ENCODE measurements at regions not wholly inside any gene's neighbourhood (a gene's known extent, or its start where the extent isn't known, plus 50 kb on each side); places are given as distances from the start of the nearest gene placed in this dataset.
"Not testable (repeated sequence)": the region's sequence is repeated elsewhere in the genome, so short reads cannot be mapped to it uniquely, and the experiment has no call there.

DNA sequence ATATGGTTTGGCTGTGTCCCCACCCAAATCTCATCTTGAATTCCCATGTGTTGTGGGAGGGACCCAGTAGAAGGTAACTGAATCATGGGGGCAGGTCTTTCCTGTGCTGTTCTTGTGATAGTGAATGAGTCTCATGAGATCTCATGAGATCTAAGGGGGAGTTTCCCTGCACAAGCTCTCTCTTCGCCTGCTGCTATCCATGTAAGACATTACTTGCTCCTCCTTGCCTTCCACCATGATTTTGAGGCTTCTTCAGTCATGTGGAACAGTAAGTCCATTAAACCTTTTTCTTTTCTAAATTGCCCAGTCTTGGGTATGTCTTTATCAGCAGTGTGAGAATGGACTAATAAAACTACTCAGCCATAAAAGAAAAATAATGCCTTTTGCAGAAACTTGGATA, 80.8 kb upstream of the SERPINE2 start:
- H3K27ac Mint-ChIP-seq, result not testable (repeated sequence)

DNA sequence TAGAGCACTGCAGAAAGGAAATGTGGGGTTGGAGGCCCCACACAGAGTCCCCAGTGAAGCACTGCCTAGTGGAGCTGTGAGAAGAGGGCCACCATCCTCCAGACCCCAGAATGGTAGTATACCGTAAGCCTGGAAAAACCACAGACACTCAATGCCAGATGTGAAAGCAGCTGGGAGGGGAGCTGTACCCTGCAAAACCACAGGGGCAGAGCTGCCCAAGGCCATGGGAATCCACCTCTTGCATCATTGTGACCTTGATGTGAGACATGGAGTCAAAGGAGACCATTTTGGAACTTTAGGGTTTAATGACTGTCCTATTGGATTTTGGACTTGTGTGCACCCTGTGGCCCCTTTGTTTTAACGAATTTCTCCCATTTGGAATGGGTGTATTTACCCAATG, 75.3 kb upstream of the SERPINE2 start:
- H3K27me3 ChIP-seq (replicated peaks in 1 of 2; ENCODE audit: control insufficient read depth in 2 of 2, extremely low read depth in 1 of 2, insufficient read depth in 2 of 2, low read length in 1 of 2), result peaks cover 0 to 13% of the 10 kb centered on the region in 2 experiments
- ChIA-PET POLR2A (no interaction called here), CTCF (no interaction called here)
- no peak overlapping the region for H3K27ac Mint-ChIP-seq
- H3K27me3 Mint-ChIP-seq, result peaks cover 22 to 32% of the 10 kb centered on the region in 2 donors
- no peaks in the 10 kb centered on the region for H3K9me3 ChIP-seq
- H3K4me1 ChIP-seq (ENCODE audit: control insufficient read depth in 1 of 2, extremely low read depth in 1 of 2, insufficient read depth in 2 of 2, low read length in 2 of 2), result no peaks in the 10 kb centered on the region
- H3K4me1 Mint-ChIP-seq, result no peaks in the 10 kb centered on the region
- H3K4me3 ChIP-seq (ENCODE audit: control insufficient read depth in 1 of 2, extremely low read depth in 1 of 2, low read length in 1 of 2), result no peak overlapping the region
- no peaks in the 10 kb centered on the region for H3K36me3 Mint-ChIP-seq
- peaks cover 11 to 19% (median 17%) of the 10 kb centered on the region in 3 donors for H3K9me3 Mint-ChIP-seq
- no peak overlapping the region for H3K4me3 Mint-ChIP-seq
- H3K36me3 ChIP-seq (ENCODE audit: control insufficient read depth in 2 of 2, extremely low read depth in 1 of 2, insufficient read depth in 1 of 2, low read length in 1 of 2), result no peaks in the 10 kb centered on the region
- DNase-seq, result no peak
- H3K27ac ChIP-seq (ENCODE audit: low read length), result no peak overlapping the region
- WGBS (ENCODE audit: insufficient coverage), result no CpG with 5 or more reads among the region's 2 CpGs
- ATAC-seq (replicated peaks in 1 of 4), result no peak

More for the DNA sequence above, 80.8 kb upstream of the SERPINE2 start:
- ATAC-seq (replicated peaks in 1 of 4); H3K4me3 ChIP-seq (ENCODE audit: control insufficient read depth in 1 of 2, extremely low read depth in 1 of 2, low read length in 1 of 2); H3K27ac ChIP-seq (ENCODE audit: low read length); DNase-seq; POLR2A ChIA-PET; H3K4me1 ChIP-seq (ENCODE audit: control insufficient read depth in 1 of 2, extremely low read depth in 1 of 2, insufficient read depth in 2 of 2, low read length in 2 of 2); H3K27me3 ChIP-seq (replicated peaks in 1 of 2; ENCODE audit: control insufficient read depth in 2 of 2, extremely low read depth in 1 of 2, insufficient read depth in 2 of 2, low read length in 1 of 2); H3K4me3 Mint-ChIP-seq; CTCF ChIA-PET; H3K9me3 ChIP-seq; H3K4me1 Mint-ChIP-seq; H3K36me3 Mint-ChIP-seq; H3K36me3 ChIP-seq (ENCODE audit: control insufficient read depth in 2 of 2, extremely low read depth in 1 of 2, insufficient read depth in 1 of 2, low read length in 1 of 2): not testable (repeated sequence)
- Mint-ChIP-seq H3K9me3 (peaks cover 8 to 21% (median 11%) of the 10 kb centered on the region in 3 donors), H3K27me3 (peaks cover 12 to 16% of the 10 kb centered on the region in 2 donors)
- no CpG with 5 or more reads among the region's 1 CpG for WGBS (ENCODE audit: insufficient coverage)

DNA sequence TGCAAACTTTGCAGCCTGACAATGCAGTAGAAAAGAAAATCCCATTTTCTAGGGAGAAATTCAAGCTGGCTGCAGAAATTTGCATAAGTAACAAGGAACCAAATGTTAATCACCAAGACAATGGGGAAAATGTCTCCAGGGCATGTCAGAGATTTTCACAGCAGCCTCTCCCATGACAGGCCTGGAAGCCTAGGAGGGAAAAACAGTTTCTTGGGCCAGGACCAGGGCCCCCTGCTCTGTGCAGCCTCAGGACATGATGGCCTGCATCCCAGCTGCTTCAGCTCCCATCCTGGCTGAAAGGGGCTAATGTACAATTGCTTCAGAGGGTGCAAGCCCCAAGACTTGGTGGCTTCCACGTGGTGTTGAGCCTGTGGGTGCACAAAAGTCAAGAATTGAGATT, 74.8 kb upstream of the SERPINE2 start:
- H3K4me3 Mint-ChIP-seq; H3K4me3 ChIP-seq (ENCODE audit: control insufficient read depth in 1 of 2, extremely low read depth in 1 of 2, low read length in 1 of 2); H3K36me3 ChIP-seq (ENCODE audit: control insufficient read depth in 2 of 2, extremely low read depth in 1 of 2, insufficient read depth in 1 of 2, low read length in 1 of 2); H3K27ac Mint-ChIP-seq; H3K36me3 Mint-ChIP-seq; DNase-seq; H3K4me1 ChIP-seq (ENCODE audit: control insufficient read depth in 1 of 2, extremely low read depth in 1 of 2, insufficient read depth in 2 of 2, low read length in 2 of 2); POLR2A ChIA-PET; H3K27ac ChIP-seq (ENCODE audit: low read length); CTCF ChIA-PET; ATAC-seq (replicated peaks in 1 of 4); H3K4me1 Mint-ChIP-seq; H3K9me3 ChIP-seq: not testable (repeated sequence)
- peaks cover 9 to 17% (median 16%) of the 10 kb centered on the region in 3 donors for H3K9me3 Mint-ChIP-seq
- peaks cover 22 to 32% of the 10 kb centered on the region in 2 donors for H3K27me3 Mint-ChIP-seq
- WGBS (ENCODE audit: insufficient coverage), result 18% methylated on average over 1 of the region's 1 CpG
- peaks cover 0 to 13% of the 10 kb centered on the region in 2 experiments for H3K27me3 ChIP-seq (replicated peaks in 1 of 2; ENCODE audit: control insufficient read depth in 2 of 2, extremely low read depth in 1 of 2, insufficient read depth in 2 of 2, low read length in 1 of 2)

DNA sequence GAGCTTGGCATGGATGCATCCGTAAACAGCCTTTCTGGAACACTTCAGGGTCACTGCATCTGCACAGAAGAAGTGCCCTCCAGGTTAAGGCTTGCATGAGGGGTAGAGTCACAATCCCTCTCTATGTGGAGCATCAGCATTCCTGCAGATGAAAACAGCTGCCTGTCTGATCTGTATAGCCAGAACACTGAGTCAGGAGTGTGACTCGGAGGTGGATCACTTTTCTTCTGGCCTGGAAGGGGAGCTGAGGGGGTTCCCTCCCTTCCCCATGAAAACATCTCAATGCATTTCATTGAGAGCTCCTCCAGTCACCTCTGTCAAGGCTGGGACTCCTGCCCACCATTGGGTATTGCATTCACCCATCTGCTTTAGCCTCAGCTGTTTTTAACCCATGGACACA, 72.5 kb upstream of the SERPINE2 start:
- no peak overlapping the region for H3K4me3 Mint-ChIP-seq
- peaks cover 24 to 38% of the 10 kb centered on the region in 2 donors for H3K27me3 Mint-ChIP-seq
- no peaks in the 10 kb centered on the region for H3K9me3 ChIP-seq
- H3K4me3 ChIP-seq (ENCODE audit: control insufficient read depth in 1 of 2, extremely low read depth in 1 of 2, low read length in 1 of 2), result no peak overlapping the region
- no peaks in the 10 kb centered on the region for H3K4me1 Mint-ChIP-seq
- H3K9me3 Mint-ChIP-seq, result peaks cover 5 to 14% (median 9%) of the 10 kb centered on the region in 3 donors
- H3K27ac ChIP-seq (ENCODE audit: low read length), result no peak overlapping the region
- H3K27ac Mint-ChIP-seq, result no peak overlapping the region
- POLR2A ChIA-PET, result no interaction called here
- H3K36me3 Mint-ChIP-seq, result no peaks in the 10 kb centered on the region
- no peak for ATAC-seq (replicated peaks in 1 of 4)
- no CpG with 5 or more reads among the region's 2 CpGs for WGBS (ENCODE audit: insufficient coverage)
- H3K27me3 ChIP-seq (replicated peaks in 1 of 2; ENCODE audit: control insufficient read depth in 2 of 2, extremely low read depth in 1 of 2, insufficient read depth in 2 of 2, low read length in 1 of 2), result peaks cover 0 to 16% of the 10 kb centered on the region in 2 experiments
- no peak for DNase-seq
- H3K36me3 ChIP-seq (ENCODE audit: control insufficient read depth in 2 of 2, extremely low read depth in 1 of 2, insufficient read depth in 1 of 2, low read length in 1 of 2), result no peaks in the 10 kb centered on the region
- CTCF ChIA-PET, result no interaction called here
- no peaks in the 10 kb centered on the region for H3K4me1 ChIP-seq (ENCODE audit: control insufficient read depth in 1 of 2, extremely low read depth in 1 of 2, insufficient read depth in 2 of 2, low read length in 2 of 2)

- 60% methylated on average over 3 of the region's 6 CpGs for WGBS (ENCODE audit: insufficient coverage)
- Mint-ChIP-seq H3K36me3 (no peaks in the 10 kb centered on the region), H3K4me1 (no peaks in the 10 kb centered on the region), H3K27ac (no peak overlapping the region), H3K9me3 (peaks cover 5 to 14% (median 9%) of the 10 kb centered on the region in 3 donors), H3K27me3 (peaks cover 21 to 35% of the 10 kb centered on the region in 2 donors), H3K4me3 (no peak overlapping the region)
- no peak overlapping the region for H3K4me3 ChIP-seq (ENCODE audit: control insufficient read depth in 1 of 2, extremely low read depth in 1 of 2, low read length in 1 of 2)
- ChIA-PET POLR2A (no interaction called here), CTCF (no interaction called here)
- ATAC-seq (replicated peaks in 1 of 4) (no peak), DNase-seq (no peak)
- no peaks in the 10 kb centered on the region for H3K9me3 ChIP-seq
- no peaks in the 10 kb centered on the region for H3K4me1 ChIP-seq (ENCODE audit: control insufficient read depth in 1 of 2, extremely low read depth in 1 of 2, insufficient read depth in 2 of 2, low read length in 2 of 2)
- peaks cover 0 to 16% of the 10 kb centered on the region in 2 experiments for H3K27me3 ChIP-seq (replicated peaks in 1 of 2; ENCODE audit: control insufficient read depth in 2 of 2, extremely low read depth in 1 of 2, insufficient read depth in 2 of 2, low read length in 1 of 2)
- H3K27ac ChIP-seq (ENCODE audit: low read length), result no peak overlapping the region
- no peaks in the 10 kb centered on the region for H3K36me3 ChIP-seq (ENCODE audit: control insufficient read depth in 2 of 2, extremely low read depth in 1 of 2, insufficient read depth in 1 of 2, low read length in 1 of 2)
Measured at GRCh38 chr2:224110811-224111210, 71.7 kb upstream of the SERPINE2 start.

DNA sequence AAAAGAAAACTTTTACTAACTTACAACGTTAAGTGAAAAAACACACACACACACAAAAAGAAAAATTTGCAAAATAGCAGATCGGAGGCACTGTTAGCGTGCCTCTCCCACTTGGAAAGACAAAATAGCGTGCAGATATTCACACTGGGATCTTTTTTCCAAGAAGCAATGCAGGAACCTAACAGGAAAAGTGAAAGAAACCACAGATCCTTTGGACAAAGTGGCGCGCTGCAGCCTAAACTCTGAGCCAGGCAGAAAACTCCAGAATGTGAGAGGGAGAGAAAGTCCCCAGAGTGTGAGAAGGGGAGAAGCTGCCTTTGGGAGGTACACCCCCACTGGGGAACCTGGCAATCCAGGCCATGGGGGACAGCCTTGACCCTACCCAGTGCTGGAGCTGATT, 70.7 kb upstream of the SERPINE2 start:
- H3K27me3 Mint-ChIP-seq, result peaks cover 11 to 32% of the 10 kb centered on the region in 2 donors

DNA sequence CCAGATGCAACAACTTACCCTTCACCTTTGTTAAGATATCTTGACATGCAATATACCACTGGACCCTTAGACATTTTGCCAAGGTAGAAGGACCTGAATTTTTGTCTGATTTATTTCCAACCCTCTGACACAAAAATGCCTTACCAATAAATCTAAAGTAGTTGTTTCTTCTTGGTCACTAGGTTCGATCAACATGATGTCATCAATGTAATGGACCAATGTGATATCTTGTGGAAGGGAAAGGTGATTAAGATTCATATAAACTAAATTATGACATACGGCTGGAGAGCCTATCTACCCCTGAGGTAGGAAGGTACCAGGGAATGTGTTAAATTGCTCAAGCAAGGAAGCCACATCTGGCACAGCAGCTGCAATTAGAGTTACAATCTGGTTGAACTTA, 67.7 kb upstream of the SERPINE2 start:
- Histone ChIP-seq H3K27me3 (replicated peaks in 1 of 2; ENCODE audit: control insufficient read depth in 2 of 2, extremely low read depth in 1 of 2, insufficient read depth in 2 of 2, low read length in 1 of 2) (peaks cover 0 to 14% of the 10 kb centered on the region in 2 experiments), H3K4me1 (ENCODE audit: control insufficient read depth in 1 of 2, extremely low read depth in 1 of 2, insufficient read depth in 2 of 2, low read length in 2 of 2) (no peaks in the 10 kb centered on the region), H3K27ac (ENCODE audit: low read length) (no peak overlapping the region), H3K9me3 (no peaks in the 10 kb centered on the region), H3K4me3 (ENCODE audit: control insufficient read depth in 1 of 2, extremely low read depth in 1 of 2, low read length in 1 of 2) (no peak overlapping the region), H3K36me3 (ENCODE audit: control insufficient read depth in 2 of 2, extremely low read depth in 1 of 2, insufficient read depth in 1 of 2, low read length in 1 of 2) (no peaks in the 10 kb centered on the region)
- ChIA-PET POLR2A (no interaction called here), CTCF (no interaction called here)
- WGBS (ENCODE audit: insufficient coverage), result no CpG with 5 or more reads among the region's 2 CpGs
- H3K4me3 Mint-ChIP-seq, result no peak overlapping the region
- DNase-seq (no peak), ATAC-seq (replicated peaks in 1 of 4) (no peak)
- no peaks in the 10 kb centered on the region for H3K36me3 Mint-ChIP-seq
- peaks cover 2 to 28% of the 10 kb centered on the region in 2 donors for H3K27me3 Mint-ChIP-seq
- H3K27ac Mint-ChIP-seq, result no peak overlapping the region
- H3K9me3 Mint-ChIP-seq, result peaks cover 0 to 1% (median 0%) of the 10 kb centered on the region in 3 donors
- no peaks in the 10 kb centered on the region for H3K4me1 Mint-ChIP-seq

More for the DNA sequence above, 70.7 kb upstream of the SERPINE2 start:
- POLR2A ChIA-PET, result no interaction called here
- Histone ChIP-seq H3K27me3 (replicated peaks in 1 of 2; ENCODE audit: control insufficient read depth in 2 of 2, extremely low read depth in 1 of 2, insufficient read depth in 2 of 2, low read length in 1 of 2) (peaks cover 0 to 16% of the 10 kb centered on the region in 2 experiments), H3K9me3 (no peaks in the 10 kb centered on the region), H3K4me3 (ENCODE audit: control insufficient read depth in 1 of 2, extremely low read depth in 1 of 2, low read length in 1 of 2) (no peak overlapping the region), H3K27ac (ENCODE audit: low read length) (no peak overlapping the region), H3K36me3 (ENCODE audit: control insufficient read depth in 2 of 2, extremely low read depth in 1 of 2, insufficient read depth in 1 of 2, low read length in 1 of 2) (no peaks in the 10 kb centered on the region), H3K4me1 (ENCODE audit: control insufficient read depth in 1 of 2, extremely low read depth in 1 of 2, insufficient read depth in 2 of 2, low read length in 2 of 2) (no peaks in the 10 kb centered on the region)
- Mint-ChIP-seq H3K27ac (no peak overlapping the region), H3K4me3 (no peak overlapping the region), H3K36me3 (no peaks in the 10 kb centered on the region), H3K4me1 (no peaks in the 10 kb centered on the region), H3K9me3 (peaks cover 3 to 8% (median 7%) of the 10 kb centered on the region in 3 donors)
- no peak for DNase-seq
- no peak for ATAC-seq (replicated peaks in 1 of 4)
- WGBS (ENCODE audit: insufficient coverage), result 74% methylated on average over 3 of the region's 6 CpGs
- CTCF ChIA-PET, result no interaction called here

Data from T-cell (primary cell).